Osteoblast (primary cell): ENCODE measurements at regions not wholly inside any gene's neighbourhood (a gene's known extent, or its start where the extent isn't known, plus 50 kb on each side); places are given as distances from the start of the nearest gene placed in this dataset.
A peak's percentile ranks its signal among the peaks of the same experiment; 100 is the strongest.

Experiments used
- DNase-seq: peaks from one replicate; pipeline ENCODE4 v3.0.0; 2011; ENCODE audit warnings: low spot score, mixed read lengths; ENCODE audit not compliant: insufficient read length; ENCODE audit errors: missing footprints
- H2AFZ ChIP-seq: 2 replicates; pipeline ENCODE4 v1.6.0; 2011; ENCODE audit warnings: mild to moderate bottlenecking, low read length
- H3K27ac ChIP-seq: 2 replicates; pipeline ENCODE4 v1.5.1; 2011; ENCODE audit warnings: mild to moderate bottlenecking, low read depth, low read length, moderate library complexity
- H3K27me3 ChIP-seq: 2 replicates; pipeline ENCODE4 v1.6.0; 2012; ENCODE audit warnings: mild to moderate bottlenecking, control low read depth, inconsistent platforms, low read length, moderate library complexity; ENCODE audit not compliant: insufficient read depth
- H3K36me3 ChIP-seq: 2 replicates; pipeline ENCODE4 v1.5.1; 2011; ENCODE audit warnings: mild to moderate bottlenecking, low read length, control low read depth, moderate library complexity; ENCODE audit not compliant: insufficient read depth
- H3K4me1 ChIP-seq: 2 replicates; pipeline ENCODE4 v1.5.1; 2011; ENCODE audit warnings: mild to moderate bottlenecking, low read length, control low read depth, moderate library complexity; ENCODE audit not compliant: insufficient read depth
- H3K4me2 ChIP-seq: 2 replicates; pipeline ENCODE4 v1.6.0; 2011; ENCODE audit warnings: mild to moderate bottlenecking, low read length; ENCODE audit not compliant: insufficient read depth
- H3K4me3 ChIP-seq: fragments of 200-600 bp; sonication (generic); 3 replicates; pipeline ENCODE4 v1.5.1; 2012; ENCODE audit warnings: mild to moderate bottlenecking, low read length, inconsistent platforms; ENCODE audit not compliant: insufficient read depth
- H3K79me2 ChIP-seq: 2 replicates; pipeline ENCODE4 v1.6.0; 2012; ENCODE audit warnings: mild to moderate bottlenecking, low read length, control low read depth, inconsistent platforms; ENCODE audit not compliant: insufficient read depth
- H3K9me3 ChIP-seq: 2 replicates; pipeline ENCODE4 v1.5.1; 2011; ENCODE audit warnings: low read depth, low read length, control low read depth
- H4K20me1 ChIP-seq: 2 replicates; pipeline ENCODE4 v1.6.0; 2012; ENCODE audit warnings: mild to moderate bottlenecking, low read length, control low read depth; ENCODE audit not compliant: insufficient read depth
- CTCF ChIP-seq: IDR thresholded peaks from 2 replicates; pipeline ENCODE4 v1.5.1; 2011; ENCODE audit warnings: mild to moderate bottlenecking, low read depth, low read length, moderate library complexity; ENCODE audit errors: extremely low read depth

DNA sequence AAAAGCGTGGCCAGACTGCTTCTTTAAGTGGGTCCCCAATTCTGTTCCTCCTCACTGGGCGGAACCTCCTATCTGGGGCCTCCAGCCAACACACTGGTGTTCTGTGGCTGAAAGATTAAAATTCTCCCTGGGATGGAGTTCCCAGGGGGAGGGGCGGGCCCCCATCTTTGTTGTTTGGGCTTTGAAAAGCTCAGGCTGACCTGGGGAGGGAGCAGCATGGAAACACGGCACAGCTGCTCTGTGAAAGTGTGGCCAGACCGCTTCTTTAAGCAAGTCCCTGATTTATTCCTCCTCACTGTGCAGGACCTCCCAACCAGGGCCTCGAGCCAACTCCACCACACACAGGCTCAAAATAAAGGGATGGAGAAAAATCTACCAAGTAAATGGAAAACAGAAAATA lies 219.5 kb downstream of the TMEM47 start:
- Histone ChIP-seq H3K79me2 (no peaks in the 10 kb centered on the region), H3K9me3 (no peaks in the 10 kb centered on the region), H2AFZ (no peak overlapping the region), H3K4me2 (no peak overlapping the region), H3K4me1 (no peaks in the 10 kb centered on the region), H3K4me3 (no peak overlapping the region), H3K27me3 (no peaks in the 10 kb centered on the region), H4K20me1 (no peaks in the 10 kb centered on the region), H3K27ac (no peak overlapping the region), H3K36me3 (no peaks in the 10 kb centered on the region)
- no peak for TF ChIP-seq CTCF
- DNase-seq = no peak

DNA sequence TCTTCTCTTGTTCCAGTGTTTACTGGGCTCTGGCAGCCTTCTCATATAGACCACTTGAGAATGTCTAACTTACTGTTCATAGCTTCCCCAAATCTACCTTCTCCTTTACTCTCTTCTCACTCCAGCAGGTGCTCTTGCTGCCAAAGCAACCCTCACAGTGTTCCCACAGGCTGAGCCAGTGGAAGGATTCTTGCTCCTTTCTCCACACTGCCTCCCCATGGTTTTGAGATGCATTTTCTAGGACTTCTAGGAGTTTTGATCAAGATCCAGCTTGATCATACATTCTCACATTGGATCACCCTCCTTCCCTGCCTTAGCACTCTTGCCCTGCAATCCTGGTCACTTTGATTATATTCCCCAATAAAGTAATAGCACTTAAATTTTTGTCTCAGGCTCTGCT lies 230.8 kb downstream of the TMEM47 start:
- Histone ChIP-seq H3K27ac (no peak overlapping the region), H3K4me1 (no peaks in the 10 kb centered on the region), H3K9me3 (no peaks in the 10 kb centered on the region), H3K36me3 (no peaks in the 10 kb centered on the region), H3K27me3 (no peaks in the 10 kb centered on the region), H2AFZ (no peak overlapping the region), H3K4me3 (no peak overlapping the region), H3K4me2 (no peak overlapping the region), H4K20me1 (no peaks in the 10 kb centered on the region), H3K79me2 (no peaks in the 10 kb centered on the region)
- peak; percentile 14 for DNase-seq
- TF ChIP-seq CTCF = peak; percentile 18

GRCh38 chrX:34406580-34406979 lies 250.5 kb downstream of the TMEM47 start:
- Histone ChIP-seq H3K4me1 (no peaks in the 10 kb centered on the region), H3K36me3 (no peaks in the 10 kb centered on the region), H3K4me2 (no peak overlapping the region), H4K20me1 (no peaks in the 10 kb centered on the region), H3K27me3 (no peaks in the 10 kb centered on the region), H3K4me3 (no peak overlapping the region), H3K9me3 (no peaks in the 10 kb centered on the region), H3K79me2 (no peaks in the 10 kb centered on the region), H2AFZ (no peak overlapping the region), H3K27ac (no peak overlapping the region)
- no peak for DNase-seq
- TF ChIP-seq CTCF = no peak

- no peak overlapping the region for H3K4me2 ChIP-seq
Observed at GRCh38 chrX:34404386-34405070, 252.6 kb downstream of the TMEM47 start.

More at GRCh38 chrX:34404386-34405070, 252.6 kb downstream of the TMEM47 start:
- no peak overlapping the region for H2AFZ ChIP-seq
- no peaks in the 10 kb centered on the region for H4K20me1 ChIP-seq
- H3K4me3 ChIP-seq = no peak overlapping the region
- no peaks in the 10 kb centered on the region for H3K36me3 ChIP-seq
- H3K27me3 ChIP-seq = no peaks in the 10 kb centered on the region
- no peaks in the 10 kb centered on the region for H3K9me3 ChIP-seq
- no peak for TF ChIP-seq CTCF
- no peaks in the 10 kb centered on the region for H3K4me1 ChIP-seq
- DNase-seq = no peak
- H3K79me2 ChIP-seq = no peaks in the 10 kb centered on the region
- H3K27ac ChIP-seq = no peak overlapping the region
